Endothelial cell of umbilical vein (primary cell): ENCODE measurements at regions not wholly inside any gene's neighbourhood (a gene's known extent, or its start where the extent isn't known, plus 50 kb on each side); places are given as distances from the start of the nearest gene placed in this dataset.

Experiments used
- BruUV-seq: library from RNA; stranded (reverse); fragments of 400-500 nt; replicated peaks from 2 replicates; lab custom pipeline; 2021; lab: Mats Ljungman, UMichigan
- CTCF ChIA-PET: fragments of 300-600, 350-600 bp; sonication (Branson Sonifier 250); formaldehyde crosslinking; loops from one replicate; lab custom pipeline; 2021; ENCODE audit warnings: antibody characterized with exemption, inconsistent platforms; lab: Charles Lee
- POLR2A ChIA-PET: fragments of 300-600, 350-600 bp; sonication (Branson Sonifier 250); formaldehyde crosslinking; loops from one replicate; lab custom pipeline; 2021; ENCODE audit warnings: antibody characterized with exemption, inconsistent platforms; lab: Charles Lee
- DNase-seq: peaks from one replicate; pipeline ENCODE4 v3.0.0-alpha.2; 2011; ENCODE audit warnings: low read depth, low spot score
- FAIRE-seq: peaks from 2 replicates; lab custom pipeline; 2011; peaks lifted over from hg19 to GRCh38; lab: Jason Lieb, UNC
- H2AFZ ChIP-seq: 2 replicates; pipeline ENCODE4 v1.6.0; 2012; ENCODE audit warnings: low read depth, low read length, control low read depth, inconsistent platforms
- H3K27ac ChIP-seq: 2 replicates; pipeline ENCODE4 v1.5.1; 2011; ENCODE audit warnings: low read depth, mild to moderate bottlenecking, control low read depth, low read length, moderate library complexity; ENCODE audit not compliant: insufficient read depth
- H3K27me3 ChIP-seq, 2 experiments: 2 replicates each; pipeline versions ENCODE4 v1.6.0 to v1.6.1; 2011; ENCODE audit warnings: low read length in 2 of 2, mixed read lengths in 1 of 2; ENCODE audit not compliant: control insufficient read depth in 2 of 2, insufficient read depth in 2 of 2
- H3K36me3 ChIP-seq, 2 experiments: 2 replicates in 1 of 2; 3 replicates in 1 of 2; pipeline ENCODE4 v1.5.1; 2011; ENCODE audit warnings: low read length in 2 of 2, mild to moderate bottlenecking in 1 of 2, moderate library complexity in 1 of 2; ENCODE audit not compliant: control insufficient read depth in 2 of 2, insufficient read depth in 2 of 2; ENCODE audit errors: extremely low read depth in 1 of 2
- H3K4me1 ChIP-seq: 3 replicates; pipeline ENCODE4 v1.5.1; 2011; ENCODE audit warnings: mild to moderate bottlenecking, low read length; ENCODE audit not compliant: control insufficient read depth, insufficient read depth; ENCODE audit errors: extremely low read depth
- H3K4me2 ChIP-seq: 2 replicates; pipeline ENCODE4 v1.6.1; 2011; ENCODE audit warnings: low read length, control low read depth, mixed read lengths; ENCODE audit not compliant: insufficient read depth
- H3K4me3 ChIP-seq, 3 experiments: fragments of 200-600 bp in 1 of 3; sonication (generic), shearing (Covaris generic) in 1 of 3; replicated peaks in 1 of 3; 2 replicates each; pipeline ENCODE4 v1.5.1; 2011 to 2016; ENCODE audit warnings: control low read depth in 3 of 3, low read length in 3 of 3, mild to moderate bottlenecking in 2 of 3, inconsistent platforms in 1 of 3, low read depth in 1 of 3, moderate library complexity in 1 of 3; ENCODE audit not compliant: insufficient read depth in 1 of 3
- H3K79me2 ChIP-seq: 2 replicates; pipeline ENCODE4 v1.6.0; 2012; ENCODE audit warnings: low read length, inconsistent platforms; ENCODE audit not compliant: control insufficient read depth, insufficient read depth
- H3K9ac ChIP-seq: replicated peaks from 2 replicates; pipeline ENCODE3; 2011; ENCODE audit warnings: low read length, control low read depth; ENCODE audit not compliant: insufficient read depth; ENCODE audit errors: extremely low read depth
- H3K9me1 ChIP-seq: replicated peaks from 3 replicates; pipeline ENCODE4 v1.6.0; 2011; ENCODE audit warnings: mild to moderate bottlenecking, low read length; ENCODE audit not compliant: control insufficient read depth, insufficient read depth; ENCODE audit errors: extremely low read depth
- H3K9me3 ChIP-seq: replicated peaks from 2 replicates; pipeline ENCODE4 v1.5.1; 2012; ENCODE audit warnings: low read length, inconsistent platforms; ENCODE audit not compliant: control insufficient read depth, insufficient read depth
- H4K20me1 ChIP-seq: replicated peaks from 2 replicates; pipeline ENCODE3; 2011; ENCODE audit warnings: mild to moderate bottlenecking, low read length; ENCODE audit not compliant: control insufficient read depth, insufficient read depth; ENCODE audit errors: extremely low read depth
- FOS ChIP-seq: IDR thresholded peaks from 2 replicates; pipeline ENCODE4 v1.6.1; 2011; ENCODE audit warnings: mild to moderate bottlenecking, low read length, moderate library complexity, borderline replicate concordance; ENCODE audit not compliant: insufficient read depth
- GATA2 ChIP-seq: IDR thresholded peaks from 2 replicates; pipeline ENCODE4 v1.7.0; 2011; ENCODE audit warnings: low read depth, mild to moderate bottlenecking, moderate library complexity, mixed read lengths, low read length; ENCODE audit not compliant: insufficient read length, insufficient read depth
- JUN ChIP-seq: IDR thresholded peaks from 2 replicates; pipeline ENCODE4 v1.6.1; 2011; ENCODE audit warnings: borderline replicate concordance, low read depth; ENCODE audit not compliant: insufficient read length, insufficient read depth
- MYC ChIP-seq: IDR thresholded peaks from one replicate; pipeline ENCODE4 v1.6.1; 2011; ENCODE audit warnings: mild to moderate bottlenecking, low read depth, low read length
- POLR2A ChIP-seq: IDR thresholded peaks from 2 replicates; pipeline ENCODE4 v1.6.1; 2012; ENCODE audit warnings: low read depth, mild to moderate bottlenecking, control low read depth, low read length
- POLR2AphosphoS5 ChIP-seq: IDR thresholded peaks from 2 replicates; pipeline ENCODE4 v1.6.1; 2012; ENCODE audit warnings: low read depth, mild to moderate bottlenecking, control low read depth, low read length, moderate library complexity; ENCODE audit not compliant: insufficient read depth
- dilution Hi-C: fragments of 300-500 bp; cut with MboI; formaldehyde crosslinking; loops from one replicate; pipeline ENCODE4 v1.15.0; 2019; ENCODE audit warnings: low sequenced_read_pairs; ENCODE audit not compliant: extremely low pct_ligation_motif_present
- intact Hi-C: fragments of 100-400 bp; cut with micrococcal nuclease; formaldehyde crosslinking; loops from one replicate; pipeline ENCODE4 v1.10.0; 2022
- TF ChIP-seq, protein P1 (sequence below), 2 donors: IDR thresholded peaks; 1 replicate in 1 of 2; 2 replicates in 1 of 2; pipeline ENCODE4 v1.5.1; 2011; ENCODE audit warnings: low read length in 2 of 2, mild to moderate bottlenecking in 2 of 2, moderate library complexity in 2 of 2, control low read depth in 1 of 2, inconsistent platforms in 1 of 2, low read depth in 1 of 2; ENCODE audit not compliant: insufficient read depth in 1 of 2; ENCODE audit errors: extremely low read depth in 1 of 2

- H3K9me1 ChIP-seq = no peaks in the 10 kb centered on the region
- H3K9ac ChIP-seq = peak overlapping the region; percentile 3
- ChIA-PET CTCF (interaction anchor here (1.3 kb wide), 1 partner anchor 183 kb away, joined by 4 read pairs; no protein-coding TSS in a partner anchor), POLR2A (interaction anchor here (1.1 to 1.4 kb wide), 2 partner anchors 10 to 61 kb away, joined by 3 read pairs; no protein-coding TSS in a partner anchor)
- no peaks in the 10 kb centered on the region for H3K79me2 ChIP-seq
- no peaks in the 10 kb centered on the region for H3K36me3 ChIP-seq
- dilution Hi-C loops = no loop called here
- FAIRE-seq (peak; percentile 35), DNase-seq (peak; percentile 54)
- peak; percentile 90 for TF ChIP-seq FOS
- TF ChIP-seq, protein P1, sequence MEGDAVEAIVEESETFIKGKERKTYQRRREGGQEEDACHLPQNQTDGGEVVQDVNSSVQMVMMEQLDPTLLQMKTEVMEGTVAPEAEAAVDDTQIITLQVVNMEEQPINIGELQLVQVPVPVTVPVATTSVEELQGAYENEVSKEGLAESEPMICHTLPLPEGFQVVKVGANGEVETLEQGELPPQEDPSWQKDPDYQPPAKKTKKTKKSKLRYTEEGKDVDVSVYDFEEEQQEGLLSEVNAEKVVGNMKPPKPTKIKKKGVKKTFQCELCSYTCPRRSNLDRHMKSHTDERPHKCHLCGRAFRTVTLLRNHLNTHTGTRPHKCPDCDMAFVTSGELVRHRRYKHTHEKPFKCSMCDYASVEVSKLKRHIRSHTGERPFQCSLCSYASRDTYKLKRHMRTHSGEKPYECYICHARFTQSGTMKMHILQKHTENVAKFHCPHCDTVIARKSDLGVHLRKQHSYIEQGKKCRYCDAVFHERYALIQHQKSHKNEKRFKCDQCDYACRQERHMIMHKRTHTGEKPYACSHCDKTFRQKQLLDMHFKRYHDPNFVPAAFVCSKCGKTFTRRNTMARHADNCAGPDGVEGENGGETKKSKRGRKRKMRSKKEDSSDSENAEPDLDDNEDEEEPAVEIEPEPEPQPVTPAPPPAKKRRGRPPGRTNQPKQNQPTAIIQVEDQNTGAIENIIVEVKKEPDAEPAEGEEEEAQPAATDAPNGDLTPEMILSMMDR (IDR thresholded peaks at IDR 0.05; ENCODE audit: extremely low read depth in 1 of 2, insufficient read depth in 1 of 2, low read depth in 1 of 2, low read length in 2 of 2) = no peak
- no peak for TF ChIP-seq GATA2
- peak; percentile 45 for TF ChIP-seq JUN
- no peak for TF ChIP-seq MYC
- no peak for TF ChIP-seq POLR2A
- peak; percentile 38 for TF ChIP-seq POLR2AphosphoS5
- H3K4me1 ChIP-seq = peaks cover 57% of the 10 kb centered on the region
- H3K27ac ChIP-seq = peak overlapping the region; percentile 73
- no peaks in the 10 kb centered on the region for H4K20me1 ChIP-seq
- H3K9me3 ChIP-seq = no peaks in the 10 kb centered on the region
- no peak overlapping the region for H3K4me3 ChIP-seq
- H3K4me2 ChIP-seq = no peak overlapping the region
- intact Hi-C loops = no loop called here
- no peaks in the 10 kb centered on the region for H3K27me3 ChIP-seq
- peak overlapping the region; percentile 10 for H2AFZ ChIP-seq
- BruUV-seq = no TSS peak
These were observed 183.9 kb downstream of the FAM43A start for GRCh38 chr3:194869482-194870169.
